ENCODE measurements at regions not wholly inside any gene's neighbourhood (a gene's known extent, or its start where the extent isn't known, plus 50 kb on each side); places are given as distances from the start of the nearest gene placed in this dataset.

- TF ChIP-seq ZBTB33 (IDR thresholded peaks at IDR 0.05; ENCODE audit: borderline replicate concordance, low read depth) (no peak), EZH2phosphoT487 (IDR thresholded peaks at IDR 0.05; ENCODE audit: borderline replicate concordance, low read depth) (no peak), MEF2A (IDR thresholded peaks at IDR 0.05; ENCODE audit: borderline replicate concordance, low read depth) (no peak), GATA2 (CRISPR knock-in tag; IDR thresholded peaks at IDR 0.05) (no peak), USF2 (IDR thresholded peaks at IDR 0.05; ENCODE audit: borderline replicate concordance, low read depth, low read length) (no peak)
These were observed 502.3 kb downstream of the KCNJ3 start (continued) for GRCh38 chr2:155200753-155201152.

- no peaks in the 10 kb centered on the region for H3K79me2 ChIP-seq (ENCODE audit: insufficient read depth)
These were observed 491.8 kb downstream of the KCNJ3 start for GRCh38 chr2:155190342-155190741.

More at GRCh38 chr2:155190342-155190741, 491.8 kb downstream of the KCNJ3 start:
- no peaks in the 10 kb centered on the region for H3K4me1 ChIP-seq (ENCODE audit: control insufficient read depth in 1 of 2, insufficient read depth in 2 of 2, low read depth in 1 of 2, low read length in 1 of 2)
- H3K4me3 ChIP-seq (ENCODE audit: low read depth in 2 of 2, low read length in 1 of 2) = no peak overlapping the region
- no peaks in the 10 kb centered on the region for H3F3A ChIP-seq (replicated peaks; ENCODE audit: insufficient read depth)
- CTCF ChIA-PET = no interaction called here
- TF ChIP-seq TEAD4 (IDR thresholded peaks at IDR 0.05; ENCODE audit: borderline replicate concordance, insufficient read depth) (no peak), ELF1 (IDR thresholded peaks at IDR 0.05) (no peak), TCF12 (IDR thresholded peaks at IDR 0.05) (no peak), IRF3 (IDR thresholded peaks at IDR 0.05; ENCODE audit: low read depth, low read length) (no peak), MXI1 (IDR thresholded peaks at IDR 0.05; ENCODE audit: low read depth, low read length) (no peak), USF1 (IDR thresholded peaks at IDR 0.05; ENCODE audit: borderline replicate concordance, low read depth) (no peak), FOSL2 (IDR thresholded peaks at IDR 0.05; ENCODE audit: borderline replicate concordance, low read depth) (no peak), POLR2AphosphoS5 (IDR thresholded peaks at IDR 0.05; ENCODE audit: low read depth, low read length) (no peak), SMC3 (IDR thresholded peaks at IDR 0.05; ENCODE audit: low read depth, low read length) (no peak), RXRA (IDR thresholded peaks at IDR 0.05; ENCODE audit: borderline replicate concordance, low read depth) (no peak), NRF1 (IDR thresholded peaks at IDR 0.05; ENCODE audit: low read depth, low read length) (no peak), FOXM1 (IDR thresholded peaks at IDR 0.05; ENCODE audit: low read depth) (no peak), FOXJ3 (CRISPR knock-in tag; IDR thresholded peaks at IDR 0.05) (no peak), MEF2A (IDR thresholded peaks at IDR 0.05; ENCODE audit: borderline replicate concordance, low read depth) (no peak), EP300 (IDR thresholded peaks at IDR 0.05; ENCODE audit: borderline replicate concordance in 1 of 2, low read depth in 1 of 2, low read length in 1 of 2) (no peak), CTCF (IDR thresholded peaks at IDR 0.05) (no peak), YY1 (IDR thresholded peaks at IDR 0.05; ENCODE audit: low read depth) (no peak), MAX (IDR thresholded peaks at IDR 0.05; ENCODE audit: low read depth) (no peak), GATA2 (CRISPR knock-in tag; IDR thresholded peaks at IDR 0.05) (no peak), TAF1 (IDR thresholded peaks at IDR 0.05; ENCODE audit: borderline replicate concordance, low read depth, low read length) (no peak)
- no peaks in the 10 kb centered on the region for H3K36me3 ChIP-seq (replicated peaks in 1 of 2; ENCODE audit: control insufficient read depth in 1 of 2, insufficient read depth in 2 of 2, low read length in 1 of 2)
- H3K27ac ChIP-seq (ENCODE audit: low read depth in 2 of 2, low read length in 1 of 2) = no peak overlapping the region
- H3K9me3 ChIP-seq = no peaks in the 10 kb centered on the region
- H3K27me3 ChIP-seq (ENCODE audit: insufficient read depth) = no peaks in the 10 kb centered on the region
- no peaks in the 10 kb centered on the region for H3K9me2 ChIP-seq
- POLR2A ChIA-PET = no interaction called here
- H3K4me2 ChIP-seq = no peak overlapping the region
- DNase-seq = no peak
- H2AFZ ChIP-seq (ENCODE audit: low read depth) = no peak overlapping the region
- H3K9ac ChIP-seq = no peak overlapping the region
- no peaks in the 10 kb centered on the region for H4K20me1 ChIP-seq (ENCODE audit: insufficient read depth)
